Fibroblast of villous mesenchyme (primary cell): ENCODE measurements at regions not wholly inside any gene's neighbourhood (a gene's known extent, or its start where the extent isn't known, plus 50 kb on each side); places are given as distances from the start of the nearest gene placed in this dataset.

Experiments
- DNase-seq: peaks from one replicate; pipeline ENCODE4 v3.0.0-alpha.2; 2010; ENCODE audit warnings: low read depth
- H3K4me3 ChIP-seq: 2 replicates; pipeline ENCODE4 v1.5.1; 2011; ENCODE audit warnings: low read depth, mild to moderate bottlenecking, low read length
- TF ChIP-seq, protein P1 (sequence below): IDR thresholded peaks from 2 replicates; pipeline ENCODE4 v1.5.1; 2012; ENCODE audit warnings: low read depth, mild to moderate bottlenecking, low read length; ENCODE audit not compliant: insufficient read depth

DNA sequence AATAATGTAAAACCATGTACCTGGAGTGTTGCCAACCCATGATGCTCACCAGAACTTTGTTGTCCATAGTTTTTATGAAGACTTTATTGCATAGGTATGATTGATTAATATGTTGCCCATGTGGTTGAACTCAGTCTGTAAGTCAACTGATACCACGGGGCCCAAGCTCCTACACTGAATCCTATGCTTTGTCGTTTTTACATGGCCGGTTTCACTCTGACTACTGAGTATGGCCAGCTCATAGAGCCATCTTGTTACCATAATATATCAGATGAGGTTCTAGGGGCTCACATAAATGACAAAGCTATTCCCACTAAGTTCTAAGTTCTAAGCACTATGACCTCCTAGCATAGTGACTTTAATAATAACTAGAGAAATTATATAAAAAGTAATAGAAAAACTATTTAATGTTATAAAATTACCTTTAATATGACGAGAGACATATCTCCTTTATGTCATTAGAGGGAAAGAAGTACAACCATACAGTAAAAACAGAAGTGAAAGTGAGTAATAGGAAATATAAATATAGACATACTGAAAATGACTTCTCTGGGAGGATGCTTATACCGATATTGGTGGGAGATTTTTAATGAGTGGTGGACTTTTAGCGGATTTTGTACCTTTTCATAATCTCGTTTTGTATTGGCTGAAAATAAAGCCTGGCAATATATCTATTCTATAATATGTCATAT is 983.4 kb upstream of the PRMT6 start:
- TF ChIP-seq, protein P1, sequence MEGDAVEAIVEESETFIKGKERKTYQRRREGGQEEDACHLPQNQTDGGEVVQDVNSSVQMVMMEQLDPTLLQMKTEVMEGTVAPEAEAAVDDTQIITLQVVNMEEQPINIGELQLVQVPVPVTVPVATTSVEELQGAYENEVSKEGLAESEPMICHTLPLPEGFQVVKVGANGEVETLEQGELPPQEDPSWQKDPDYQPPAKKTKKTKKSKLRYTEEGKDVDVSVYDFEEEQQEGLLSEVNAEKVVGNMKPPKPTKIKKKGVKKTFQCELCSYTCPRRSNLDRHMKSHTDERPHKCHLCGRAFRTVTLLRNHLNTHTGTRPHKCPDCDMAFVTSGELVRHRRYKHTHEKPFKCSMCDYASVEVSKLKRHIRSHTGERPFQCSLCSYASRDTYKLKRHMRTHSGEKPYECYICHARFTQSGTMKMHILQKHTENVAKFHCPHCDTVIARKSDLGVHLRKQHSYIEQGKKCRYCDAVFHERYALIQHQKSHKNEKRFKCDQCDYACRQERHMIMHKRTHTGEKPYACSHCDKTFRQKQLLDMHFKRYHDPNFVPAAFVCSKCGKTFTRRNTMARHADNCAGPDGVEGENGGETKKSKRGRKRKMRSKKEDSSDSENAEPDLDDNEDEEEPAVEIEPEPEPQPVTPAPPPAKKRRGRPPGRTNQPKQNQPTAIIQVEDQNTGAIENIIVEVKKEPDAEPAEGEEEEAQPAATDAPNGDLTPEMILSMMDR = no peak
- DNase-seq = no peak
- H3K4me3 ChIP-seq = no peak overlapping the region

DNA sequence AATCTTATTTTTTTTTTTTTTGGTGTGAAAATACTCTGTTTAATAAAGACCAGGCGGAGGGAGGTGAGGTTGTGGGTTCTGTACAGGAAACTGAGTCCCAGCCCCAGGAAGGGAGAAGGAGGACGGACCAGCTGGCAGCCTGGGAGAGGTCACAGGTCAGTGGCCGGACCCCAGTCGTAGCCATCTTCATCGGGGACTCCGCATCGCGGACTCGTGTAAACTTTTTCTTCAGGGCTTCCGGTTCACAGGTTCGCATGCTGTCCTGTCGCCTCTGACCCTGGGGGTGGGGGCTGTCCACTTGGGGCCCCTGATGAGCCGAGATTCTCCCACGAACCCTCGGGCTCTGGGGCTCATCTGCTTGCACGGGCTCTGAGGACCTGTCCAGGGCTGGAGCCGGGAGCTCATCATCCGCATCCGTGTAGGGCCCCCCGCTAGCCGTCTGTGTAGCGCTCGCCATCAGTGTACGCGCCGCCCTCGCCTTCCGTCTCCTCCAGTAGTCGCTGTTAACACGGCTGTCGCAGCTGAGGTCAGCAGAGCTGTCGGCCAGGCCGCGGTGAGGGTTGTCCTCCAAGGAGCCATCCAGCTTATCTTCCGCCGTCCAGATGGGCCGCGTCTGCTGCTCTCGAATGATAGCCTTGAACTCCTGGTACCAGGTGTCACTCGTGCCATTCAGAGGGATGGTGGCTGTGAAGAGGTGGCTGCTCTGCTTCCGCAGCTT is 975.7 kb upstream of the PRMT6 start:
- no peak for DNase-seq
- H3K4me3 ChIP-seq = no peak overlapping the region
- TF ChIP-seq, protein P1 = no peak

DNA sequence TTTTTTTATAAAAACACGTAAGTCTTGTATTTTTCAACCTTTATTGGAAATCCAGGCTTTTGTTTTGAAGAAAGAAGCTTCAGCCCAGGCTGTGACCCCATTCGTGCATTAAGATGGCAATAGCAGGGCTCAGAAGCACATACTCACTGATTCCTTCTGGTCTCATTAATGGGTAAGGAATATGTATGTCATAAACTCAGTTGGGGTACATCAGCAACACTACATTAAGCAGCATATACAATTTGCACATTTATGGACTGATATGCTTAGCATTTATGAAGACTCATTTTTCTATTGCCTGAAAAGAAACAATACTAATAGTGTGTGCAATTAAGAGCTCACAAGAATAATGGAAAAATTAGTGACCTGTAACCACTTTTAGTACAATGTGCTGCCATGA is 945.4 kb upstream of the PRMT6 start:
- no peak for DNase-seq
- TF ChIP-seq, protein P1 = no peak
- no peak overlapping the region for H3K4me3 ChIP-seq

DNA sequence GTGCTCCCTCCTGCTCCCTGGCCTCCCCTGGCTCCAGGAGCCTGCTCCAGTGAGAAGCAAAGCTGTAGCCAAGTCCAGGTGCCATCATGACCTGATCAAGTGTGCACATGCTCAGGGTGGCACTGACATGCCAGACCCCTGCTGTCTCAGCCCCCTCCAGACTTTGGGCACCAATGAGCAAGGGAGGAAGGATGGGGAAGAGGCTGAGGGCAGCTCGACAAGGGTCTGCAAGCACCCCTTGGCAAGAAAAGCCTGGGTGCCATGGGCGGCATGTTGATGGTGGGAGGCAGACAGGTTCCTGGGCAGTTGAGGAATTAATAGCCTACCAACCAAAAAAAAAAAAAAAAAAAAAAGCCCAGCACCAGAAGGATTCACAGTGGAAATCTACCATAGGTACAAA is 942.6 kb upstream of the PRMT6 start:
- TF ChIP-seq, protein P1 = no peak
- no peak for DNase-seq

DNA sequence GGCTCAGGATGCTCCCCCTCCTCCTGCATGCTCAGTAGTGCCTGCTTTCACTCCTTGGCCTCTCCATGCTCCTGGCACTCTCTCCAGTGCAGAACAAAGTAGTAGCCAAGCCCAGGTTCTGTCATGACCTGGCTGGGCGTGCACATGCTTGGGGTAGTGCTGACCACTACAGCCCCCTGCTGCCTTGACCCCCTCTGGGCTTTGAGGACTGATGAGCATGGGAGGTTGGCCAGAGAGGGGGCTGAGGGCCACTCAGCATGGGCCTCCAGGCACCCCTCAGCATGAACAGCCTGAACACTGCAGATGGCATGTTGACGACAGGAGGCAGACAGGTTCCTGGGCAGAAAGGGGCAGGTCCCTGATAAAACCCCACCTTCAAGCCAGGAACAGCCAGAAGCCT is 935.7 kb upstream of the PRMT6 start:
- no peak for DNase-seq
- TF ChIP-seq, protein P1 = no peak
- H3K4me3 ChIP-seq = no peak overlapping the region

More for the DNA sequence above, 942.6 kb upstream of the PRMT6 start:
- no peak overlapping the region for H3K4me3 ChIP-seq

DNA sequence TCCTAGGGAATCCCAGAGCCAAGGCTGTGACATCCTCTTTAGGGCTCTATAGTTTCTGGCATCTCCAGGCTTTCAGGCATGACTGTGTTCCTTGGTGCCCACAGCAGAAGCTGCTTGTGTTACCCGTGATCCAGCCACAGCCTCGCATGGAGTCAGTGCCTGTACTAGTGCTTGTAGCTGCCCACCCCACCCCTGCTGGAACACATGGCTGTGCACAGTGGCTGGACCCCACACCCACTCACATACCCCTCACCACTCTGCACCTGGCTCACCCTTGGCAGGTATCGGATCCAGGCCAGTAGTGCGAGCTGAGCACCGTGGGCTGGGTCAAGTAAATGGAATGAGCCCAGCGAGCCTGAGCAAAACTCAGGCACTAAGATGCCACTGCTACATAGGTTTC is 934.7 kb upstream of the PRMT6 start:
- no peak overlapping the region for H3K4me3 ChIP-seq
- TF ChIP-seq, protein P1 = no peak
- DNase-seq = no peak
